ENCODE measurements at regions not wholly inside any gene's neighbourhood (a gene's known extent, or its start where the extent isn't known, plus 50 kb on each side); places are given as distances from the start of the nearest gene placed in this dataset.

DNA sequence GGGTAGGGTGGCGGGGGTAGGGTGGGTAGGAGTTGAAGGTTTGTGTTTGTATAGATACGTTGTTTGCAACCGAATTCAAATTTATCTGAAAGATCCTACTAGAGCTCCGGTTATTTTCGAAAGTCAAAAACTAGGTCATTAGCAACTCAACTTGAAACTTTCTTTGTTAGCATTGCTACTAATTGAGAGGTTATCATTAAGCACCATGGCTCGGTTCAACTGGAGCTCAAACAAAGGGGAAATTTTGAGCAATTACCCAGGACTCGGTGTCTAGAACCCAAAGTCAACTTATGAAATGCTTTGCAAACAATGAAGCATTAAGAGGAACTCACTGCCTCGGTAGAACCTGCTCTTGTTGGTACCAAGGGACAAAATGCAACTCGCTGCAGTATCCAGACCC lies 207.7 kb downstream of the BCAT1 start:
- TF ChIP-seq, protein P1, sequence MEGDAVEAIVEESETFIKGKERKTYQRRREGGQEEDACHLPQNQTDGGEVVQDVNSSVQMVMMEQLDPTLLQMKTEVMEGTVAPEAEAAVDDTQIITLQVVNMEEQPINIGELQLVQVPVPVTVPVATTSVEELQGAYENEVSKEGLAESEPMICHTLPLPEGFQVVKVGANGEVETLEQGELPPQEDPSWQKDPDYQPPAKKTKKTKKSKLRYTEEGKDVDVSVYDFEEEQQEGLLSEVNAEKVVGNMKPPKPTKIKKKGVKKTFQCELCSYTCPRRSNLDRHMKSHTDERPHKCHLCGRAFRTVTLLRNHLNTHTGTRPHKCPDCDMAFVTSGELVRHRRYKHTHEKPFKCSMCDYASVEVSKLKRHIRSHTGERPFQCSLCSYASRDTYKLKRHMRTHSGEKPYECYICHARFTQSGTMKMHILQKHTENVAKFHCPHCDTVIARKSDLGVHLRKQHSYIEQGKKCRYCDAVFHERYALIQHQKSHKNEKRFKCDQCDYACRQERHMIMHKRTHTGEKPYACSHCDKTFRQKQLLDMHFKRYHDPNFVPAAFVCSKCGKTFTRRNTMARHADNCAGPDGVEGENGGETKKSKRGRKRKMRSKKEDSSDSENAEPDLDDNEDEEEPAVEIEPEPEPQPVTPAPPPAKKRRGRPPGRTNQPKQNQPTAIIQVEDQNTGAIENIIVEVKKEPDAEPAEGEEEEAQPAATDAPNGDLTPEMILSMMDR (IDR thresholded peaks at IDR 0.05; ENCODE audit: extremely low read depth, insufficient read depth, missing control alignments) = no peak
- in situ Hi-C loops (cut with MboI; ENCODE audit: low pct_unique_long_range_greater_than_20kb, low sequenced_read_pairs, unreplicated experiment) = no loop called here
- DNase-seq (ENCODE audit: low spot score) = peak; percentile 37

DNA sequence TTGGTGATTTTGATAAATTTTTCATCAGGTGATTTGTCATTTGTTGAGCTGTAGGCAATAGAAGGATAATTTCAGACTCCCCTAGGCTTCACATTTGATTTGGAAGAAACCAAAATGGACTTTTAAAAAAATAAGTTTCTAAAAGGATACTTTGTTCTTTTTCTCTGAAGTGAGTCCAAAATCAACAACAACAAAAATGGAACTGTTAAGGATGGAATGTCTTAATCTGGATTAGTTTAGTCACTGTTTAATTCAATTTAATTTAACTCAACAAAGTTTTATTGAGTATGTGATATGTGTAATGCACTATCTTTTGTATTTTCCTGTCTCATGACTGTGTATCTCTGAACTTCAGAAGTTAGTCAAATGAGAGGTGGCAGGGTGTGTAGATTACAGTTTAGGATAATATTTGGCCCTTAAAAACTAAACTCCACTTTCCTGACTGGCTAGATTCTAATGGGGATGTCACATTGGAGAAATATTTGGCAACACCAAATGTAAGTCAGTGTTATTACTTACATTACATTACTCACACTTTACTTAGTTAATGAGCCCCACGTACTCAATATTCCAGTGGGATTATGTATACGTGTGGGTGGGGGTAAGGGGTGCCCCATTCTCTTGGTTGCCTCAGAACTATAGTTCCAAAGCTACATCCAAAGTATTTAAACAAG lies 209.7 kb downstream of the BCAT1 start:
- TF ChIP-seq, protein P1 (IDR thresholded peaks at IDR 0.05; ENCODE audit: extremely low read depth, insufficient read depth, missing control alignments) = no peak
- DNase-seq (ENCODE audit: low spot score) = no peak
- in situ Hi-C loops (cut with MboI; ENCODE audit: low pct_unique_long_range_greater_than_20kb, low sequenced_read_pairs, unreplicated experiment) = no loop called here

DNA sequence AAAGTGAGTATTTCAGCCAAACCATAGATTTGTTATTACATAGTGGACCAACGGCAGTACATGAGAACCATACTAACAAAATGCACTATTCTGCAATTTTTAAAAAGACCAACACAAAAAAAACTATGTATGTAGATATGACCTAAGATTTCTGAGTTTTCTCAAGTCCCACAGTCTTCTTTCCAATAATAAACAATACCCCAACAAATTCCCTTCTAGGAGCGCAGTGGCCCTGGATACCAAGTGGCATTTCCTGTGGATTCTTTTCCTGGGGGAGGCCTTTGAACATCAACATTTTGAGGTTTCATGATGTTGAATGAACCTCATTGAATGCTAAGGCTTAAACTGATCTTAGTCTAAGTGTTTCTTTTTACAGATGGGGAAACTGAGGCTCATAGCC lies 210.5 kb downstream of the BCAT1 start:
- in situ Hi-C loops (cut with MboI; ENCODE audit: low pct_unique_long_range_greater_than_20kb, low sequenced_read_pairs, unreplicated experiment) = no loop called here
- TF ChIP-seq, protein P1 (IDR thresholded peaks at IDR 0.05; ENCODE audit: extremely low read depth, insufficient read depth, missing control alignments) = no peak
- DNase-seq (ENCODE audit: low spot score) = no peak

DNA sequence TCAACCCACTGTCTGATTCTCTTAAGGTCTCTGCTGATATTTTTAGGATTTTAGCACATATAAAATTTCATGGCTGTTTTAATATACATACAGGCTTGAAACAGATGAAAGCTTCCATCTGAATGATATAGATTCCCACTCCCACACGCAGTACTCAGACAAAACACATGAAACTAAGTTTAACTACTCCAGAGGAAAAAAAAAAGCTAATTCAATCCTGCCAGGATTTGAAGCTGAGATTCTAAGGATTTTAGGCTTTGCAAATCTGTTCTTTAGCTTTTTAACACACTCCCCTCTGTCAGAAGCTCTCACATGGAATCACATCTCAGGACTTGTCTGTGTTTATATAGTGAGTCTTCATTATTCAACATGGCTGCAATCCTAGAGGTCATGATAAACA lies 217.3 kb downstream of the BCAT1 start:
- TF ChIP-seq, protein P1 (IDR thresholded peaks at IDR 0.05; ENCODE audit: extremely low read depth, insufficient read depth, missing control alignments) = no peak
- in situ Hi-C loops (cut with MboI; ENCODE audit: low pct_unique_long_range_greater_than_20kb, low sequenced_read_pairs, unreplicated experiment) = no loop called here
- no peak for DNase-seq (ENCODE audit: low spot score)

DNA sequence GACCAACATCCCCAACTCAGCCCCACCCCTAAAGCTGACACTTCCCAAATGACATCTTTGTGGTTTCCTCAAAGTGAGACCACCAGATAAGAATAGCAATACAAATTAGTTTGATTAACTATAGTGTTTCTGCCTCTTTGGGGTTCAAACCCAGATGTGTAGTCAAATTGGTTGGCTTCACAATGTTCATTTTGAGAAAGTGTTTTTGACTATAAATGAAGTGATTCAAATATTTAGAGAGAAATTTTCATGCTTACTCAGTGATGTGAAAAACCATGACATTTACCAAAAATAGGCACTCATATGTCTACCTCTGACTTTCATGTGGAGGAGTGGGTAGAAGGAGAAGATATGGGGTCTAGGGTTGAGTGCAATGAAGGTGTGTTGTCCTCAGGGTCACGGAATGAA lies 218.4 kb downstream of the BCAT1 start:
- TF ChIP-seq, protein P1 (IDR thresholded peaks at IDR 0.05; ENCODE audit: extremely low read depth, insufficient read depth, missing control alignments) = no peak
- DNase-seq (ENCODE audit: low spot score) = no peak
- in situ Hi-C loops (cut with MboI; ENCODE audit: low pct_unique_long_range_greater_than_20kb, low sequenced_read_pairs, unreplicated experiment) = no loop called here

DNA sequence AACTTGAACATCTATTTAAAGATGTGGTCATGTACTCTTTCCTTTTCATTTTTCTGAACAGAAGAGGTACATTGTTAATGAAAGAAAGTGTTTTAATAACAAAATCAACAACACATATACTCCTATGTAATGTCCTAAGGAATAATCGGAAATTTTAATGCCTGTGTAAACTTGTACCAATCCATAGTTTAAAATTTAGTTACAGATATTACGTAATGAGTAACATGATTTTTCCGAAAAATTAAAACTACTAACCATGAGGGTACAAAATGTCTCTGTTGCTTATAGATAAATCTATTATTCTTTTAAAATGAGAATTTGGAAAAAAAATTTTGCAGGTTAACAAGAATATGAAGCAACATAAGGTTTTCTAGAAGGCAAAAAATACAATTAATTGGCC lies 220.1 kb downstream of the BCAT1 start:
- in situ Hi-C loops (cut with MboI; ENCODE audit: low pct_unique_long_range_greater_than_20kb, low sequenced_read_pairs, unreplicated experiment) = no loop called here
- no peak for DNase-seq (ENCODE audit: low spot score)
- TF ChIP-seq, protein P1 (IDR thresholded peaks at IDR 0.05; ENCODE audit: extremely low read depth, insufficient read depth, missing control alignments) = no peak

All from GM13977 (cell line).